Tibial nerve (tissue), 3 donors: ENCODE measurements at regions not wholly inside any gene's neighbourhood (a gene's known extent, or its start where the extent isn't known, plus 50 kb on each side); places are given as distances from the start of the nearest gene placed in this dataset.

Experiments
- CTCF ChIP-seq, 5 experiments: fragments of 200-600 bp in 3 of 5; fragments of 450-650 bp in 2 of 5; sonication (generic) in 3 of 5; IDR thresholded peaks; one replicate each; pipeline ENCODE4 v1.5.1; 2016 to 2019; ENCODE audit warnings: antibody characterized with exemption in 5 of 5, mild to moderate bottlenecking in 3 of 5, moderate library complexity in 2 of 5
- POLR2A ChIP-seq, 2 donors: fragments of 450-650 bp; IDR thresholded peaks; one replicate each; pipeline ENCODE4 v1.6.1; 2017; ENCODE audit warnings: antibody characterized with exemption in 2 of 2, mild to moderate bottlenecking in 2 of 2, moderate library complexity in 2 of 2

- TF ChIP-seq CTCF (IDR thresholded peaks at IDR 0.05): no peak
- TF ChIP-seq POLR2A (IDR thresholded peaks at IDR 0.05): no peak
Measured at GRCh38 chr1:219988387-219988786, 57.9 kb downstream of the EPRS1 start.
